HCT116 (cell line): ENCODE measurements at regions not wholly inside any gene's neighbourhood (a gene's known extent, or its start where the extent isn't known, plus 50 kb on each side); places are given as distances from the start of the nearest gene placed in this dataset.

Source experiments
- ATAC-seq: fragments of 200-7000 bp; cut with Tn5 transposase; 2 replicates; pipeline ENCODE4 v1.9.1; 2020; ENCODE audit warnings: mild to moderate bottlenecking, moderate library complexity
- BruUV-seq: library from RNA; stranded (reverse); fragments of 400-500 nt; replicated peaks from 2 replicates; lab custom pipeline; 2021; lab: Mats Ljungman, UMichigan
- CTCF ChIA-PET: fragments of 300-600 bp; sonication (Branson Sonifier 250); formaldehyde crosslinking; loops from one replicate; lab custom pipeline; 2021; ENCODE audit warnings: antibody characterized with exemption; lab: Charles Lee
- POLR2A ChIA-PET: fragments of 300-600, 350-600 bp; sonication (Branson Sonifier 250); formaldehyde crosslinking; loops from one replicate; lab custom pipeline; 2021; ENCODE audit warnings: antibody characterized with exemption; lab: Charles Lee
- RAD21 ChIA-PET, 2 experiments: fragments of 300-600 bp; sonication (Branson Sonifier 250); formaldehyde crosslinking; loops; one replicate each; lab custom pipeline; 2023; ENCODE audit warnings: low total read pairs in 2 of 2; ENCODE audit not compliant: uncharacterized antibody in 2 of 2, unreplicated experiment in 2 of 2, low non-redundant PET in 1 of 2; lab: Charles Lee
- DNase-seq: peaks from one replicate; pipeline ENCODE4 v3.0.0-alpha.2; 2010; ENCODE audit warnings: low read depth, low spot score
- H2AFZ ChIP-seq: fragments of 200-600 bp; shearing (Covaris generic), sonication (generic); 2 replicates; pipeline ENCODE4 v1.6.1; 2017; ENCODE audit warnings: low read depth, mixed run types, mixed read lengths, antibody characterized with exemption, low read length; ENCODE audit not compliant: poor library complexity, severe bottlenecking
- H3K27ac ChIP-seq: 2 replicates; pipeline ENCODE4 v1.5.1; 2012; ENCODE audit warnings: low read depth, low read length
- H3K27me3 ChIP-seq: fragments of 200-600 bp; sonication (generic); 2 replicates; pipeline ENCODE4 v1.6.1; 2016; ENCODE audit warnings: mixed run types, low read length, mixed read lengths; ENCODE audit not compliant: insufficient read depth
- H3K36me3 ChIP-seq, 2 experiments: fragments of 200-500 bp in 1 of 2; fragments of 200-600 bp in 1 of 2; sonication (Bioruptor generic) in 1 of 2; sonication (generic) in 1 of 2; 2 replicates each; pipeline versions ENCODE4 v1.5.1 to v1.6.1; 2014 to 2016; ENCODE audit warnings: low read length in 2 of 2, inconsistent platforms in 1 of 2, mixed read lengths in 1 of 2, mixed run types in 1 of 2; ENCODE audit not compliant: insufficient read depth in 2 of 2, control insufficient read depth in 1 of 2
- H3K4me1 ChIP-seq, 2 experiments: fragments of 200-600 bp in 1 of 2; sonication (generic) in 1 of 2; 2 replicates each; pipeline versions ENCODE4 v1.5.1 to v1.6.1; 2012 to 2017; ENCODE audit warnings: low read length in 2 of 2, inconsistent platforms in 1 of 2, mild to moderate bottlenecking in 1 of 2, mixed read lengths in 1 of 2, mixed run types in 1 of 2, moderate library complexity in 1 of 2; ENCODE audit not compliant: insufficient read depth in 2 of 2, control insufficient read depth in 1 of 2
- H3K4me2 ChIP-seq: fragments of 200-600 bp; sonication (generic); 2 replicates; pipeline ENCODE4 v1.6.1; 2017; ENCODE audit warnings: mixed run types, low read length, mixed read lengths
- H3K4me3 ChIP-seq, 2 experiments: fragments of 200-600 bp in 1 of 2; sonication (generic) in 1 of 2; replicated peaks in 1 of 2; 2 replicates each; pipeline ENCODE4 v1.5.1; 2011 to 2016; ENCODE audit warnings: low read length in 2 of 2, control low read depth in 1 of 2, low read depth in 1 of 2, mild to moderate bottlenecking in 1 of 2, mixed read lengths in 1 of 2, mixed run types in 1 of 2
- H3K79me2 ChIP-seq: fragments of 200-600 bp; sonication (generic); 2 replicates; pipeline ENCODE4 v1.6.1; 2017; ENCODE audit warnings: mild to moderate bottlenecking, mixed run types, low read length, moderate library complexity, mixed read lengths; ENCODE audit not compliant: insufficient read depth
- H3K9ac ChIP-seq: fragments of 200-600 bp; sonication (generic); 2 replicates; pipeline ENCODE4 v1.6.1; 2016; ENCODE audit warnings: low read length, mixed read lengths
- H3K9me2 ChIP-seq: fragments of 200-600 bp; sonication (generic), shearing (Covaris generic); 2 replicates; pipeline ENCODE4 v1.6.1; 2017; ENCODE audit warnings: mixed run types, mild to moderate bottlenecking, moderate library complexity; ENCODE audit not compliant: insufficient read depth
- H3K9me3 ChIP-seq, 2 experiments: fragments of 200-500 bp in 1 of 2; fragments of 200-600 bp in 1 of 2; sonication (Bioruptor generic) in 1 of 2; sonication (generic) in 1 of 2; 2 replicates each; pipeline ENCODE4 v1.6.1; 2014 to 2017; ENCODE audit warnings: low read length in 2 of 2, mixed read lengths in 2 of 2, inconsistent platforms in 1 of 2, low read depth in 1 of 2, mild to moderate bottlenecking in 1 of 2, mixed run types in 1 of 2, moderate library complexity in 1 of 2; ENCODE audit not compliant: control insufficient read depth in 1 of 2, insufficient read depth in 1 of 2
- H4K20me1 ChIP-seq: fragments of 200-600 bp; sonication (generic), shearing (Covaris generic); 2 replicates; pipeline ENCODE4 v1.6.1; 2017; ENCODE audit warnings: mixed run types, mild to moderate bottlenecking, moderate library complexity; ENCODE audit not compliant: insufficient read depth
- CEBPB ChIP-seq: IDR thresholded peaks from 2 replicates; pipeline ENCODE4 v1.6.1; 2012; ENCODE audit warnings: low read depth
- EZH2 ChIP-seq: fragments of 200-600 bp; sonication (generic); IDR thresholded peaks from 2 replicates; pipeline ENCODE4 v1.6.1; 2017; ENCODE audit warnings: antibody characterized with exemption, mixed run types
- JUND ChIP-seq: IDR thresholded peaks from 2 replicates; pipeline ENCODE4 v1.6.1; 2012
- RAD21 ChIP-seq: IDR thresholded peaks from 2 replicates; pipeline ENCODE4 v1.6.1; 2012; ENCODE audit warnings: low read depth, mild to moderate bottlenecking
- REST ChIP-seq: IDR thresholded peaks from 2 replicates; pipeline ENCODE4 v1.6.1; 2012; ENCODE audit warnings: low read depth
- SP1 ChIP-seq: IDR thresholded peaks from 2 replicates; pipeline ENCODE4 v1.6.1; 2012; ENCODE audit warnings: low read depth
- SRF ChIP-seq: IDR thresholded peaks from 2 replicates; pipeline ENCODE4 v1.6.1; 2012; ENCODE audit warnings: low read depth
- YY1 ChIP-seq: IDR thresholded peaks from 2 replicates; pipeline ENCODE4 v1.6.1; 2011; ENCODE audit warnings: low read length, low read depth, moderate library complexity, mild to moderate bottlenecking; ENCODE audit not compliant: insufficient replicate concordance; ENCODE audit errors: extremely low read depth
- ZNF274 ChIP-seq: fragments of 200-500 bp; sonication (Bioruptor generic); IDR thresholded peaks from 2 replicates; pipeline ENCODE4 v1.6.1; 2014; ENCODE audit warnings: mild to moderate bottlenecking, low read depth, low read length, inconsistent platforms
- intact Hi-C: fragments of 100-400 bp; cut with micrococcal nuclease; formaldehyde crosslinking; loops from 2 replicates; pipeline ENCODE4 v1.10.0; 2022
- TF ChIP-seq, protein P1 (sequence below): IDR thresholded peaks from 2 replicates; pipeline ENCODE4 v1.6.1; 2012
- TF ChIP-seq, protein P2 (sequence below): IDR thresholded peaks from 2 replicates; pipeline ENCODE4 v1.6.1; 2011; ENCODE audit warnings: mild to moderate bottlenecking, low read length, moderate library complexity; ENCODE audit not compliant: insufficient replicate concordance; ENCODE audit errors: extremely low read depth

GRCh38 chr3:78029775-78030174, 989.9 kb downstream of the ROBO2 start:
- ChIA-PET CTCF (no interaction called here), POLR2A (no interaction called here), RAD21 (no interaction called here)
- BruUV-seq: no TSS peak
- peaks cover 9 to 24% of the 10 kb centered on the region in 2 experiments; a peak in 2 of 4 replicates for H3K9me3 ChIP-seq
- TF ChIP-seq, protein P1, sequence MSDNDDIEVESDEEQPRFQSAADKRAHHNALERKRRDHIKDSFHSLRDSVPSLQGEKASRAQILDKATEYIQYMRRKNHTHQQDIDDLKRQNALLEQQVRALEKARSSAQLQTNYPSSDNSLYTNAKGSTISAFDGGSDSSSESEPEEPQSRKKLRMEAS: no peak
- no peak for TF ChIP-seq SP1
- no peak for TF ChIP-seq SRF
- TF ChIP-seq RAD21: no peak
- no peak for TF ChIP-seq ZNF274
- no peak for TF ChIP-seq REST
- TF ChIP-seq JUND: no peak
- no peak for TF ChIP-seq YY1
- no peak for TF ChIP-seq EZH2
- TF ChIP-seq, protein P2, sequence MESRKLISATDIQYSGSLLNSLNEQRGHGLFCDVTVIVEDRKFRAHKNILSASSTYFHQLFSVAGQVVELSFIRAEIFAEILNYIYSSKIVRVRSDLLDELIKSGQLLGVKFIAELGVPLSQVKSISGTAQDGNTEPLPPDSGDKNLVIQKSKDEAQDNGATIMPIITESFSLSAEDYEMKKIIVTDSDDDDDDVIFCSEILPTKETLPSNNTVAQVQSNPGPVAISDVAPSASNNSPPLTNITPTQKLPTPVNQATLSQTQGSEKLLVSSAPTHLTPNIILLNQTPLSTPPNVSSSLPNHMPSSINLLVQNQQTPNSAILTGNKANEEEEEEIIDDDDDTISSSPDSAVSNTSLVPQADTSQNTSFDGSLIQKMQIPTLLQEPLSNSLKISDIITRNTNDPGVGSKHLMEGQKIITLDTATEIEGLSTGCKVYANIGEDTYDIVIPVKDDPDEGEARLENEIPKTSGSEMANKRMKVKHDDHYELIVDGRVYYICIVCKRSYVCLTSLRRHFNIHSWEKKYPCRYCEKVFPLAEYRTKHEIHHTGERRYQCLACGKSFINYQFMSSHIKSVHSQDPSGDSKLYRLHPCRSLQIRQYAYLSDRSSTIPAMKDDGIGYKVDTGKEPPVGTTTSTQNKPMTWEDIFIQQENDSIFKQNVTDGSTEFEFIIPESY: no peak
- no peak for TF ChIP-seq CEBPB
- H3K36me3 ChIP-seq: no peaks in the 10 kb centered on the region
- H2AFZ ChIP-seq: no peak overlapping the region
- no peak overlapping the region for H3K9ac ChIP-seq
- H3K4me1 ChIP-seq: no peaks in the 10 kb centered on the region
- no peak for ATAC-seq
- no peak overlapping the region for H3K4me3 ChIP-seq
- H4K20me1 ChIP-seq: no peaks in the 10 kb centered on the region
- H3K27ac ChIP-seq: no peak overlapping the region
- intact Hi-C loops: loop anchor here (10.0 kb wide), 1 partner anchor 55 kb away; no protein-coding TSS in a partner anchor
- H3K4me2 ChIP-seq: no peak overlapping the region
- H3K27me3 ChIP-seq: no peaks in the 10 kb centered on the region
- no peaks in the 10 kb centered on the region for H3K9me2 ChIP-seq
- H3K79me2 ChIP-seq: no peaks in the 10 kb centered on the region
- no peak for DNase-seq
